ENCODE measurements at regions not wholly inside any gene's neighbourhood (a gene's known extent, or its start where the extent isn't known, plus 50 kb on each side); places are given as distances from the start of the nearest gene placed in this dataset.

DNA sequence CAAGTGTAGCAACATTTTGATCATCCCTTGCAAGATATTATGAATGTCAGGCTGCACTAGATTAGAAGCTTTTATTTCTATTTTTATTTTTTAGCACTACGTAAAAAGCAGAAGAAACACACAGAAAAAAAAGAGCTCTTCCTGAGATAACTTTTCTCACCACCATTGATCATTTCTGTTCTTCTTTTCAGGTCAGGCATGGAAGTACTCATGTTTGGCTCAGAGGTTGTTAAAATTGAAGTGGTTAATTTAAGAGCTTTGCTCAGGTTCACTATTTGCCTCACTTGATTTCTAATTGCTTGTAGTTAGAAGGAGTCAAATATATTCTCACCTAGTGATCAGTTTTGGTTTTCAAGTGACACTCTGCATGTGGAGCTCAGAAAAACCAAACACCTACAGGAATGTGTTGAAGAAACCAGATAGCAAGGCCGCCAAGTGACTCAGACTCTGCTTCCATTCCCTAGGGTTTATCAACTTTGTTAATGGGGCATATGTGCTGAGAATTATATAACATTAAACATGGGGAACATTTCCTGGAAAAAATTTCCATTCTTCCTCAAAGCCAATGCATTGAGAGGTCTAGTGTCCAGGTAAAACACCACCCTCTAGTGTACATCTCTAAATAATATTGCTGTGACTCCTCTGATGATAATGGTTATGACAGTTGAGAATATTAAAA is 679.8 kb downstream of the CETN3 start:
- TF ChIP-seq POLR2A (IDR thresholded peaks at IDR 0.05) (no peak), EP300 (IDR thresholded peaks at IDR 0.05) (no peak)
